ELF-1 (cell line): ENCODE measurements at regions not wholly inside any gene's neighbourhood (a gene's known extent, or its start where the extent isn't known, plus 50 kb on each side); places are given as distances from the start of the nearest gene placed in this dataset.

ENCODE experiments used
- DNase-seq: peaks from one replicate; pipeline ENCODE4 v3.0.0-alpha.2; 2016; ENCODE audit warnings: low read depth, low spot score

GRCh38 chr6:156451726-156452125 is 325.5 kb upstream of the ARID1B start:
- DNase-seq: no peak

GRCh38 chr6:156451088-156451487 is 326.1 kb upstream of the ARID1B start:
- no peak for DNase-seq

GRCh38 chr6:156450421-156450820 is 326.8 kb upstream of the ARID1B start:
- DNase-seq: no peak

GRCh38 chr6:156449569-156449968 is 327.6 kb upstream of the ARID1B start:
- DNase-seq: no peak

GRCh38 chr6:156449128-156449527 is 328.1 kb upstream of the ARID1B start:
- no peak for DNase-seq

- no peak for DNase-seq
Observed at GRCh38 chr6:156448579-156448978, 328.6 kb upstream of the ARID1B start.

- no peak for DNase-seq
Observed at GRCh38 chr6:156440688-156441087, 336.5 kb upstream of the ARID1B start.

- no peak for DNase-seq
Observed at GRCh38 chr6:156438350-156438923, 338.7 kb upstream of the ARID1B start.

- no peak for DNase-seq
Observed at GRCh38 chr6:156437121-156437879, 339.9 kb upstream of the ARID1B start.

- no peak for DNase-seq
Observed at GRCh38 chr6:156434795-156435190, 342.4 kb upstream of the ARID1B start.

- DNase-seq: no peak
Observed at GRCh38 chr6:156434049-156434794, 343.0 kb upstream of the ARID1B start.

GRCh38 chr6:156432543-156432942 is 344.6 kb upstream of the ARID1B start:
- DNase-seq: no peak

GRCh38 chr6:156430386-156430785 is 346.8 kb upstream of the ARID1B start:
- no peak for DNase-seq

GRCh38 chr6:156427345-156427744 is 349.8 kb upstream of the ARID1B start:
- DNase-seq: no peak

GRCh38 chr6:156425359-156426020 is 351.7 kb upstream of the ARID1B start:
- no peak for DNase-seq

GRCh38 chr6:156423829-156424228 is 353.3 kb upstream of the ARID1B start:
- no peak for DNase-seq

- DNase-seq: no peak
Observed at GRCh38 chr6:156423075-156423474, 354.1 kb upstream of the ARID1B start.

- DNase-seq: no peak
Observed at GRCh38 chr6:156421933-156422332, 355.2 kb upstream of the ARID1B start.

GRCh38 chr6:156421301-156421700 is 355.9 kb upstream of the ARID1B start:
- DNase-seq: peak; percentile 10

- DNase-seq: no peak
Observed at GRCh38 chr6:156420172-156420993, 356.8 kb upstream of the ARID1B start.

GRCh38 chr6:156419594-156419993 is 357.6 kb upstream of the ARID1B start:
- DNase-seq: no peak
